ENCODE measurements at regions not wholly inside any gene's neighbourhood (a gene's known extent, or its start where the extent isn't known, plus 50 kb on each side); places are given as distances from the start of the nearest gene placed in this dataset.
A peak's percentile ranks its signal among the peaks of the same experiment; 100 is the strongest.

DNA sequence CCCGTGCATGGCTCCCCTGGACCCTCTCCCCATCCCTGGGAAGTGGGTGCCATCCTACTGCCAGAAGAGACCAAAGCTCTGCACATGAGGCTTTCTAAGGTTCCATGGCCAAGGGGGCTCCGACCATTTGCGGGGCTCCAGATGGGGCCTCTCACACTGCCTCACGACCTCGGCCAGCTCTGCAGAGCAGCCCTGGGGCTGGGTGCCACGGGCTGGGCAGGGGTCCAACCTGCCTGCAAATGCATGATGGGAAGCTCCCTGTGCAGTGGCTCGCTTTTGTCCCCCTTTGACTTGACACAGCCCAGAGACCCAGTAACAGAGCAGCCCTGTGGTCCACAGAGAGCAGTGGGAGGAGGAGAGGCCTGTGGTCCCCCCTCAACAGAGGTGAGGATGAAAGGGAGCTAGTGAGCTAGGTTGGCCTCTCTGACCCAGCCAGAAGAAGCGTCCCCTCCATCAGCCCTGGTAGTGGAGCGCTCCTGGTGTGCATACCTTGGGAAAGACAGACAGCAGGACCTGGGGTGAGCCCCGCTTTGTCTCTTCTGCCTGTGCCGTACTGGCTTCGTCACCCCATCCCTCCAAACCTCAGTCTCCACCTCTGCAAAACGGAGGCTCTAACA, 174.1 kb downstream of the DDX1 start:
- no peak for DNase-seq (ENCODE audit: low read depth, low spot score)

DNA sequence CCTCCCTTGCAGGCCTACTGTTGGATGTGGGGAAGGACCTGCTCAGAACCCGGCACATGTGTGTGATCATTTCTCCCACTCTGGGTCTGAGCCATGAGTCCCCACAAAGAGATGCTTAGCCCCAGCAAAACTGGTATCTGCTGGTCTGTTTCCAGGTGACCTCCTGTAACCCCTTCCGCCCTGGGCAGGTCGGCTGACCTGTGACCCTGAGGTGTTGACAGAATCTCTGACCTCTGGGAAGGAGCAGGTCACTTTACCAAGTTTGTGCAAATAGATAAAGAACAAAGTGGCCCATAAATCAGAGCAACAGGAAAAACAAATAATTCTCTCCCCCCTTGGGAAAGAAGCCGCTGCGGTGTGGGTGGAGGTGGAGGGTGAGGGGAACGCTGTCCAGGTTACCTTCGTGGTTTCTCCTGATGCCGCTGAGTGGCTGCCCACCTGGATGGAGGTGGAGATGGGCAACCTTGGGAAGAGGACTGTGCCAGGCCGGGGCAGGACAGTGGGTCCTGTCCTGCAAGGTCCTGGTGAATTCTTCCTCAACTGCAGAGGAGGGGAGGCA, 174.0 kb upstream of the MYCN start:
- DNase-seq (ENCODE audit: low read depth, low spot score): no peak

DNA sequence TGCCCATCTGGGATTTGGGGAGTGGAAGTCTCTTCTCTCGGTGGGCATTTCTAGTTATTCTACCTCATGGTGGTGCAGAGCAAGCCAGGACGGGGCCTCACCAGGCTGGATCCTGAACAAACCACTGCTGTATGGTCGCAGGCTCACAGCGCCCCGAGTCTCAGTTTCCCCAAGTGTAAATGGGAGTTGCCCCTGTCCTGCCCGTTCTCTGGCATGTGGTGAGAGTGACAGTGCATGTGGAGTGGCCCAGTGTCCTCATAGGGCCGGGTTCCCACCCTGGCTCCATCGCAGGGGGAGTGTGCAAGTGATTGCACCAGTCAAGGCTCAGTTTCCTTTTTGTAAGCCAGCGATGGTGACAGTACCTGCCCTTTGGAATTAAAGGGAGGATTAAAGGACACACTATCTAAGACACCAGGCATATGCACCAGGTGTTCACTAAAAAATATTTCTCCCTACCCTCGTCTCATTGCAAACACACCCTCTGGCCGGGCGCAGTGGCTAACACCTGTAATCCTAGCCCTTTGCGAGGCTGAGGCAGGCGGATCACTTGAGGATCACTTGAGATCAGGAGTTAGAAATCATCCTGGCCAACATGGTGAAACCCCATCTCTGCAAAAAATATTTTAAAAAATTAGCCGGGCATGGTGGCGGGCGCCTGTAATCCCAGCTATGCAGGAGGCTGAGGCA, 173.3 kb upstream of the MYCN start:
- DNase-seq (ENCODE audit: low read depth, low spot score): no peak

DNA sequence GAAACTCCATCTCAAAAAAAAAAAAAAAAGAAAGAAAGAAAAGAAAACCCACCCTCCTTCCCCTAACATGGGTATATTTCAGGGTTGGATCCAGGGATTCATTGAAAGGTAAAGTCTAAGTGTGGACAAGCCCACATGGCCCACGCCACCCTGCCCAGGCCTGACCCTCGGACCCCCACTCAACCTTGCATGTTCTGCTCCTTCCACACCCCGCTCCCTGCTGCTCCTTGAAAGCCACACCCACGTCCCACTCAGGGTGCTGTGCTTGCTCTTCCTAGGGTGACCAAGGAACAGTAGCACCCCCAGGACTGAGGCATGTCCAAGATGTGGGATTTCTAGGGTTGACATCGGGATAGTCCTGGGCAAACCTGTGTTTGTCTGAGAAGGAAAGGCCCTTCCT, 172.7 kb upstream of the MYCN start:
- DNase-seq (ENCODE audit: low read depth, low spot score): no peak

DNA sequence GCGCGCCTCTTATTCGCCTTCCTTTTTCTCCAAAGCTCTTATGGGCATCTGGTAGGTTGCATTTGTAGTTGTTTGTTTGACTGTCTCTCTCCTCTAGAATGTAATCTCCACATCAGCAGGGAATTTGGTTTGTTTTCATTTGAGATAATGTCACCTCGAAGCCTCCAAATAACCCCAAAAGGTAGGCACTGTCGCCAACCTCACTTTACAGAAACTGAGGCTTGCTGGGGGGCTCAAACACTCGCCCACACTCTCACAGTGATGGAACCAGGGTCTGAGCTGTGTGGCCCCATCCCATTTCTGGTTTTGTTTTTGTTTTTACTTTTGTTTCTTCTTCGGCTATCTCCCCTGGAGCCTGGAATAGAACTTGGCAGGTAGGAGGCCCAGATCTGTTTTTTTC, 172.2 kb upstream of the MYCN start:
- no peak for DNase-seq (ENCODE audit: low read depth, low spot score)

DNA sequence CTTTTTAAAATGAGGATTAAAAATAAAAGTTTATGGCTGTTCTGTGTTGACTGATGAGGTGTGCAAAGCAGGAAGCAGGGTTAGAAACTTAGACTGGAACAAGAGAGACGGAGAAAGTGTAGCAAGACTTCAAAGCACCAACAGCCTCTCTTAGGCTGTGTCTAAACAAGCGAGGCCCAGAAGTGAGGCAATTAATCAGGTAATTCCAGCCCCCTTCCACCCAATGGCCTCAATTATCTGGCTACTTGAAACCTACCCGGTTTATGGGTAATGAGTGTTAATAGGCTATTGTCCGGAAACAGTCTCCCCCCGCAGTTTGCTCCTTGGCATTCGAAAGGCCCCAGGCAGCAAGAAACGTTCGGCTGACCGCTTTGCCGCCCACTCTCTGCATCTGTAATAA, 171.7 kb upstream of the MYCN start:
- DNase-seq (ENCODE audit: low read depth, low spot score): peak; percentile 88

DNA sequence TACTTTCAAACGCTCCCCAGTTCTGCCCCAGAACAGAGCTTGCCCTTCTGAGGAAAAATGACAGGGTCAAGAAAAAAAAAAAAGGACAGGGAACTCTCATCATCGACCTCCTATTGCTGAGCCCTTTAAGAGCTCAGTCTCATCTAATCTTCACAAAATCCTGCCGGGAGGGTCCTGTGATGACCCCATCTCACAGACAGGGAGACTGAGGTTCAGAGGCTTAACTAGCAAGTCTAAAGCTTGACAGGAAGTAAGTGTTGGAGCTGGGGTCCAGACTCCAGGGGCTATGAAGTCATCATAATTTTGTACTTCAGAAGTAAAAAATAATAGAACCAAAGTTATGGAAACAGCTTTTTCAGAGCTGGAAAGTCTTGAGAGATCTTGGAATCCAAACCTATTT, 171.1 kb upstream of the MYCN start:
- DNase-seq (ENCODE audit: low read depth, low spot score): no peak

DNA sequence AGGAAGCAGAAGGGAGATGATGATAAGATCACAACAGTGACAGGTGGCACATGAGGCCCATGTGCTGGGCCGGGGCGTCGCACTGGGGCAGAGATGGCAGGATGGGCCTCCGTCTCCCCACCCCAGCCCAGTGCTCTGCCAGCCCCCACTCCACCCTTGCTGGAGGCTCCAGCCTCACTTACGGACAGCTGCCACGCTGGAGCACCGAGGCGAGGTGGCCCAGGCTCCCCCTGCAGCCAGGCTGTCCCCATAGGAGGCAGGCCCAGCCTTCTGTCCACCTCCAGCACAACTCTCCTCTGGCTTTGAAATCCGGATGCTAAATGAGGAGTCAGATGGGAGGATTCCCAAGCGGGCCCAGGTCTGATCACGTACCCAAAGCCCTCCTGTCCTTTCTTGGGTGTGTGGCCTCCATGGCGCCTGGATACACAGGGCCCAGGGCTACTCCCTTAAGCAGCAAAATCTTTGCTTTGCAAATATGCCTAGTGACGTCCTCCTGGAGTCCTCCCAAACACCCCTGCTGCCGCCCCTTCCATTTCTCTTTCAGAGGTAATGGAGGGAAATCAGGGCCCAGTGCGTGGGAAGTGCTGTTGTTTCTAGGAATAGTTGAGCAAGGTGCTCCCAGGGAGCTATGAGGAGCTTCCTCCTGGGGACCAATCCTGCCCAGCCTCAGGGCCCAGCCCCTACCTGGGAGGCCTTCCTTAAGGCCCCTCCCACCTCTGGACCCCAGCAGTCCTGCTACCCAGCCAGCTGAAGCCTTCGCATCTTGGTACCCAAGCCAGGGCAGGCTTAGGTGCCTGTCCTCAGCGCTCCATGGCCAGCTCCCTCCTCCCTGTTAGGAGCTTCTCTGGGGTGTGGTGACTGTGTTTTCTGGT, 170.4 kb upstream of the MYCN start:
- no peak for DNase-seq (ENCODE audit: low read depth, low spot score)

DNA sequence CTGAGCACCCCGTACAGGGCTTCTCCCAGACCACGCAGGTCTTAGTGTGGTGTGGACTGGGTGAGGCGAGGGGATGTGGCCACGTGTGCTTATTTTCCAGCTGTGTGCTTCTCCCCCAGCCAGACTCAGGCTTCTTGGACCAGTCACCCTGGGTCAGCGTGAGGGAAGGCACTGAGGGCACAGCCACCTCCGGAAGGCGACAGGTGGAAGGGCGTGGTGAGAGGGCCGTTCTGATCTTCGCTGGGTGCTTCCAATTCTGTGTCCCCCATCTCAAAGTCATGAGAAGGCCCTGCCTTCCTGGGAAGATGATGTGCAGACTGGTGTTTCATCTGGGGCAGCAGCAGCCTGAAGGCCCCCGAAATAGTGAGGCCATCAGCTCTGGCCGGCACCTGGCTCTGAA, 169.7 kb upstream of the MYCN start:
- no peak for DNase-seq (ENCODE audit: low read depth, low spot score)

DNA sequence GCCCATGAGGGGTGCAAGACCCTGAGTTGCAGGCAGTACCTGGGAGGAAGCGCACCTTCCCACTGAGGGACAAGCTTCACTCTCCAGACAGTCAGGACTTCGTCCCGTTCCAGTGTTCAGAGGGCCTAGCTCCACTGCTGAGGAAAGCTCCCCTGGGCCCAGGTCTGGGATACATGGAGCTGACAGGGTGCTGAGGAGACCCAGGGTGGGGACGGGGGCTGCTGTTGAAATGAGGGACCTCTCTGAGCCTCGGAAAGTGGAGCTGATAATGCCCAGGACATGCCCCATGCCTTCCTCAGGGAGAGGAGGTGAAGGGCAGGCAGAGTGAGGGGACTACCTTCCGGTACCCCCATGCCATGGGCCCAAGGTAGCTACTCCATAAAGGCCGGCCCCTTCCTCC, 169.2 kb upstream of the MYCN start:
- DNase-seq (ENCODE audit: low read depth, low spot score): no peak

DNA sequence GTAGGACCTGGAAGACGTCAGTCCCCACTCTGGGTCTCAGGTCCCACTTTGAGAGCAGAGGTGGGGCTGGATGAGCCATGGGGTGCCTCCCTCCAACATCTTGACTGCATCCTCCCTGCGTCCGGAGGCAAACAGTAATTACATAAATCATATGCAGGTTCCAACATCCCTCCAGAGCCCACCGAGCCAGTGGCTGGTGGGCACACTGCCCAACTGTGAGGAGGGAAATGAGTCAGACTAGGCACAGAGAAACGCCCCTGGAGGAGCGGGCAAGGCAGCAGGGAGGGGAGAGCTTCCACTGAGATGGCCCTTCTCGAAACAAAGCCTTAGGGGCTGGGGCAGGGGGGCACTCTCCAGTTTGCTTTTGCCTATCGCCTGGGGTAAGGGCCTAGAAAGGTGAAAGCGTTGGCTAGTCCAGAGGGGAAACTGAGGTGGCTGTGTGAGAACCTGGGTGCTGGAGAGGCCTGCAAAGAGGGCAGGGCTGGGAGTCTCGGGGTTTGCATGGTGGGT, 168.2 kb upstream of the MYCN start:
- no peak for DNase-seq (ENCODE audit: low read depth, low spot score)

DNA sequence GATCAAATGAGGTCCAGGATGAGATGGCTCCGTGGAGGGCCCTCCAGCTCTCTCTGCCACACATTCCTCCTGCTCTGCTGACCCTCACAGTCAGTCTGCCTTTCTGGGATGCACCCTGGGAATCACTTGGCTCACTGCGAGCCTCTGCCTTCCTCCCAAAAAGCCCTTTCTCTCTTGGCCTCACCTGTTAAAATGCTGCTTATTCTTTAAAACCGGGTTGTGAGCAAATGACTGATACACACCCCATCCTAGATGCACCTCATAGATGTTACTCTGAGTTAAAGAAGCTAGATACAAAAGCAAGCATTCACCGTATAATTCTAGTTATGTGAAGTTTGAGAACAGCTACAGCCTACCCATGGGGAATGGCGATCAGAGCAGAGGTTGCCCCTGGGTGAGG, 167.7 kb upstream of the MYCN start:
- DNase-seq (ENCODE audit: low read depth, low spot score): no peak

DNA sequence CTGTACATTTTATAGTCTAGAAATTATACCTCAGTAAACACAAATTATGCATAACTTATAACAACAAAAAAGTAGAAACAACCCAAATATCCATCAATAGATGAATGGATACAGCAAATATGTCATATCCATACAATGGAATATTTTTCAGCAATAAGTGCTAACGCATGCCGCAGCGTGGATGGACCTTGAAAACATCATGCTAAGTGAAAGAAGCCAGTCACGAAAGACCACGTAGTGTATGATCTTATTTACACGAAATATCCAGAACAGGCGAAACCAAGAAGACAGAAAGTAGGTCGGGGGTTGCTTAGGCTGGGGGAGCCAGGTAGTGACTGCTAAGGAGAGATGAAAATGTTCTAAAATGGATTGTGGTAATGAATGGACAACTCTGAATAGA, 167.1 kb upstream of the MYCN start:
- no peak for DNase-seq (ENCODE audit: low read depth, low spot score)

DNA sequence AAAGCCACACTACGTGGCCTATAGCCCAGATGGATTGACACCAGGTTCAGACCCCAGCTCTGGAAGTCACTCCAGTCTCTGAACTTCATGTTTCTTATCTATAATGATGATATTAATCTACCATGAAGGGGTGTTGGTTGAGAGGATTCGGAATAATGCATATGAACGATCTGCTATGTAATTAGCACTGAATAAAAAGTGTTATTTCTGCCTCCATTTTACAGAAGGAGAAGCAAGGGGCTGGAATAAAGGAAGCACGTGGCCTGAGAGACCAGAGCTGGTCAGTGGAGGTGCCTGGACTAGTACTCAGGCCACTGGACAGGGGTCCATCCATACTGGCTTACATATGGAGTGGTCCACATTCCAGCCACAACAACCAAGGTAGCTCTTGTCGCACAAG, 166.5 kb upstream of the MYCN start:
- no peak for DNase-seq (ENCODE audit: low read depth, low spot score)

DNA sequence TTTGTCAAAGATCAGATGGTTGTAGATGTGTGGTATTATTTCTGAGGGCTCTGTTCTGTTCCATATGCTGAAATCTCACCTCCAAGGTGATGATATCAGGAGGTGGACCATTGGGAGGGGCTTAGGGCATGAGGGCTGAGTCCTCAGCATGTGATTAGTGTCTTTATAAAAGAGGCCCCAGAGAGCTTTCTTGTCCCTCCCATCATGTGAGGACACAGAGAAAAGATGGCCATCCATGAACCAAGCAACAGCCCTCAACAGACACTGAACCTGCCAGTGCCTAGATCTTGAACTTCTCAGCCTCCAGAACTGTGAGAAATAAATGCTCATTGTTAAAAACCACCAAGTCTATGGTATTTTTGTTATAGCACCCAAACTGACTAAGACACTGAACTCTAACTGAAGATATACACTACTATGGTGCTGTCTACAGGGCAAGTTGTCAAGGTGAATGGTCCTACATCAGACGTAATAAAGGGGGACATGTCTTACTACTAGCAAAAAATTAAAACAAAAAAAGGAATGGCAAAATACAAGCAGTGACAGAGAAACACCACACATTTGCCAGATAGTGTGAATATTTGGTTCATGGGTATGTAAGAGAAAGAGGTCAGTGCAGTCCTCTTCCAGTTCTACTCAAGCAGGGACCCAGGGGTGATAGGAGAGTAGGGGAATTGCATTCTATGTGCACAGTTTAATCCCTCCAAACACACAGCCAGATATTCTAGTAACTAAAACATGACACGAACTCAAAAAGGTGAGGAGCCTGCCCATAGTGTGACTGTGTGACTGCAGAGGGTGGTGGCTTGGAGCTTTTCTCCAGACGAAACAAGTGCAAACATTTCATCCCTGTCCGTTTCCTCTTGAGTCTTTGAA, 164.4 kb upstream of the MYCN start:
- DNase-seq (ENCODE audit: low read depth, low spot score): no peak

DNA sequence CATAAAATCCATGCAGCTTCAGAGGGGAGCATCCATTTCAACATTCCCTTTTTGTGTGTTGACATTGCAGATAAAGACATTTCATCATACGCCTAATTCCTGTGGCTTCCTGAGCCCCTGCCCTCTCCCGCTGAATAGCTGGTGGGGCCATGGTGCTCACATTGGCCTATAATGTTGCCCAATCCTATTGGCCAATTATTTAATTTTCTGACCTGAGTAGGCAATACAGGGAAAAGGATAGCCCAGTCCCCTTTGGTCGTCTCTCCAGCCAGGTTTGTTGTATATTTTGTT, 163.8 kb upstream of the MYCN start:
- DNase-seq (ENCODE audit: low read depth, low spot score): no peak

DNA sequence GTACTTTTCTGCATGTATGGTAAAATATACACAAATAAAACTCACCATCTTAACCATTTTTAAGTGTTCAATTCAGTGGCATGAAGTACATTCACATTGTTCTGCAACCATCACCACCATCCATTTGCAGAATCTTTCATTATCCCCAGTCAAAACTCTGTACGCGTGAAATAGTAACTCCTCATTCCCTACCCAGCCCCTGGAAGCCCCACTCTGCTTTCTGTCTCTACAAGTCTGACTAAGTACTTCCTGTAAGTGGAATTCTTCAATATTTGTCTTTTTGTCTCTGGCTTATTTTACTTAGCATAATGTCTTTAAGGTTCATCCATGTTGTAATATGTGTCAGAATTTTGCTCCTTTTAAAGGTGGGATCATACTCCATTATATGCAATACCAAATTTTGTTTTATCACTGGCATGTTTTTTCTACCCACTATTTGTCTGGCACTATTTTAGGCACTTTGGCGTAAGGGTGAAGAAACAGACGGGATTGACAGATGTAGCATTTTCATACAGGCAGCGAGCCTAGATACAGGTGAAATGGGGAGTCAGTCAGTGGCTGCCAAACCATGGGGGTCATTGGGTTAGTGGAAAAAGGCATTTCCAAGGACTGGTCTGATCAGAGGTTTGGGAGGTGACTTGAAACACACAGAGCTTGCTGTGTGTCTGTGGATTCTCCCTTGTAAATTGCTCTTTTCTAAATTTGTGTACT, 163.2 kb upstream of the MYCN start:
- DNase-seq (ENCODE audit: low read depth, low spot score): no peak

DNA sequence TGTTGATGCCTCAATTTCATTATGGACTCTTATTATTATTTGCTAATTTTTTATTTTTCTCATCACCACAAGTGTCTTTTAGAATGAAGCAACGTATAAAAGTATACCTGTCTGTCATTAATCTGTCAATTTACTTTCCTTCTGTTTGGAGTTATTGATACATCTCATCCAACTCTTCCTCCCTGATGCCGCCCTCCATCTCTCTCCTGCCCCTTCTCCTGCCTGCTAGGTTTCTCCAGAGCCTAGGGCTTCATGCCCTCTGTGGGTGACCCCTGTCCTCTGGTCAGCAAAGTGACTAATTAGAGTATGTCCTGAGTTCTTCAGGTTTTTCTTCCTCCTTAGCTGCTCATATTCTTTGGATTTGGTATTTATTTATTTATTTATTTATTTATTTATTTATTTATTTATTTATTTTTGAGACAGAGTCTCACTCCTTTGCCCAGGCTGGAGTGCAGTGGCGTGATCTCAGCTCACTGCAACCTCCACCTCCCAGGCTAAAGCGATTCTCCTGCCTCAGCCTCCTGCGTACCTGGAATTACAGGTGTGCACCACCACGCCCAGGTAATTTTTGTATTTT, 162.5 kb upstream of the MYCN start:
- DNase-seq (ENCODE audit: low read depth, low spot score): no peak

DNA sequence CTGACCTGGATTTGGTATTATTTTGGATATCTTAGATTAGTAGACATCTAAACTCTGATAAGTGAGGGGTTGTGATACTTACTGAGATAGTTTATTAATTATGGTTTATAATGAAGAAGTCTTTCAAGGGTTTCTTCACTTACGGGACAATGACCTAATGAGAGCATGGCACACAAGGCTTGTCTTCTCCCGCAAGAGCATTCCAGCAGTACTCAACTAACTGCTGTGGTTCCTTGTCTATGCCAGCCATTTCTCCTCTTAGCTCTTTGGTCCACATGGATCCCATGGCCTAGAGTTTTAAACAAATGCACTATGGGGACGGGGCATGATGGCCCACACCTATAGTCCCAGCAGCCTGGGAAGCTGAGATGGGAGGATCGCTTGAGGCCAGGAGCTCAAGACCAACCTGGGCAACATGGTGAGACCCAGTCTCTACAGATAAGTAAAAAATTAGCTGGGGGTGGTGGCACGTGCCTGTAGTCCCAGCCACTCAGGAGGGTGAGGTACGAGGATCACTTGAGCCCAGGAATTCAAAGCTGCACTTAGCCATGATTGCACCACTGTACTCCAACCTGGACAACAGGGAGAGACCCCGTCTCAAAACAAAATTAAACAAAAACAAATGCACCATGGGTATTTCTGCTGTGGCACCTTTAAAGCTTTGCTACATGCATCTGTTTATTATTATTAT, 161.7 kb upstream of the MYCN start:
- DNase-seq (ENCODE audit: low read depth, low spot score): no peak

Data from ELF-1 (cell line).